ENCODE measurements at regions not wholly inside any gene's neighbourhood (a gene's known extent, or its start where the extent isn't known, plus 50 kb on each side); places are given as distances from the start of the nearest gene placed in this dataset.

- TF ChIP-seq CTCF (conservative IDR thresholded peaks at IDR 0.05) (peak; percentile 8), ZFX (IDR thresholded peaks at IDR 0.05) (no peak)
- no peak overlapping the region for H3K27ac ChIP-seq
These were observed 50.4 kb upstream of the CCDC160 start for GRCh38 chrX:134186362-134187121.

Measured in C4-2B (cell line).